HG02610 (cell line): ENCODE measurements at regions not wholly inside any gene's neighbourhood (a gene's known extent, or its start where the extent isn't known, plus 50 kb on each side); places are given as distances from the start of the nearest gene placed in this dataset.

Experiments
- ATAC-seq: cut with Tn5 transposase; IDR thresholded peaks from one replicate; pipeline ENCODE4 v1.9.1; 2021; ENCODE audit warnings: mild to moderate bottlenecking, moderate library complexity; ENCODE audit not compliant: unreplicated experiment

GRCh38 chr11:104462341-104462740 is 298.4 kb upstream of the PDGFD start:
- ATAC-seq, result no peak

GRCh38 chr11:104451197-104451893 is 287.4 kb upstream of the PDGFD start:
- no peak for ATAC-seq

DNA sequence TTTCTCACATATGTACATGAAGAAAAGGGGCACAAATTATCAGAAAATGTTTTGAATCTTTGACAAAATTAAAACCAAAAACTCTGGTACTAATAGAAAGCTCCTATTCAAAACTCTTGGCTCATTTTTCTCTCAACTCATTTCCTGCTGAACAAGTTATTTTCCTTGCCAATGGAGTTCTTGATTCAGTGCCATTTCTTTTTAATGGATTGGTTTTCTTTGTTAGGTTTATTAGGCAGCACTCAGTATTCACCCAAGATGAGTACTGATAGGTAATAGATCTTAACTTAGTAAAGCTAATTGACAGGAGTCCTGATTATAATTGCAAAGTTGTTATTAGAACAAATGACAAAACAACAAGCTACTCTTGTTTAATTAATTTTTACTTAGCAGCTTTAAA is 279.4 kb upstream of the PDGFD start:
- no peak for ATAC-seq

DNA sequence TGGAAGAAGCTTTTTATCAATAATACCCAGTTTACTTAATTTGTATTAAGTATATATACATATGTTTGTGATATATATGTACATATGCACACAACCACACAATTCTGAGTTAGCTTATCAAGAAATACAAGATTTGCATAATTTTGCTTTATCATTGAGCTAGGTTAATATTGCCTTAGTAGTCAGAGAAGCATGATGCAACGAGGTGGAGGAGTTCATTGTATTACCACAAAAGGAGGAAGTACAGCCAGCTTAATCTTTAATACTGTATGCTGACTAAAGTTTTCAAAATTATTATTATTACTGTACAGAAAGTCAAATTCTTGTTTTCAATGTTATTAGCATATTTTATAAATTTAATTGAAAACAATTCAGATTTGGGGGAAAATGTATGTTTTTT is 278.4 kb upstream of the PDGFD start:
- no peak for ATAC-seq

GRCh38 chr11:104435494-104435893 is 271.5 kb upstream of the PDGFD start:
- ATAC-seq, result no peak

- ATAC-seq, result no peak
Measured at GRCh38 chr11:104433751-104434150, 269.8 kb upstream of the PDGFD start.

DNA sequence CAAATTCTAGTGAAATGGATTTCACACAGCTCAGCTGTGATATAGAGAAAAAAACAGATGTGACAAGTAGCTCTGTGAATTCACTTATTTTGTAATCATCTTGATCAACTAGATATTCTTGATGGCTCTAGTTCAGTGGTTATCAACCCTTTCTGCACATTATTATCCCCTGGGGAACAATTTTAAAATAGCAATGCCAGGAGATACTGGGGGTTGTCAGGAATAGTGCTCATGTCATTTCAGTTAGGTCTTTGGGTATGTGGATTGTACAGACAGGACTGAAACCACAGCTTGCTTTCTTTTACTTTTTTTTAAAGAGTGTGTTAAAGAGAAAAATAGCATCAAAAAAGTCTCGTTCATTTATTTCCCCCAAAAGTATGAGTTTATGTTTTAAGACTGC is 269.0 kb upstream of the PDGFD start:
- no peak for ATAC-seq

DNA sequence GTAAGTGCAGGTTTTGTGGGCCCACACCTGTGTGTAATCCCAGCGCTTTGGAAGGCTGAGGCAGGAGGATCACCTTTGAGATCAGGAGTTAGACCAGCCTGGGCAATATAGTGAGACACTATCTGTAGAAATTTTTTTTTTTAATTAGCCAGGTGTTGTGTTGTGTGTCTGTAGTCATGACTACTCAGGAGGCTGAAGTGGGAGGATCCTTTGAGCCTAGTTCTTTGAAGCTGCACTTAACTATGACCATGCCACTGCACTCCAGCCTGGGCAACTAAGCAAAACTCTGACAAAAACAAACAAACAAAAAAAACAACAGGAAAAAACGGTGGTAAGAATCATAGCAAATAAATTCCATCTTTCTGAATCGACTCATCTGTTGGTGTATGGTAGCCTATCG is 268.6 kb upstream of the PDGFD start:
- no peak for ATAC-seq

GRCh38 chr11:104422324-104422944 is 258.5 kb upstream of the PDGFD start:
- ATAC-seq, result no peak

- ATAC-seq, result no peak
Measured at GRCh38 chr11:104410336-104410735, 246.4 kb upstream of the PDGFD start.

GRCh38 chr11:104408630-104409029 is 244.7 kb upstream of the PDGFD start:
- no peak for ATAC-seq

DNA sequence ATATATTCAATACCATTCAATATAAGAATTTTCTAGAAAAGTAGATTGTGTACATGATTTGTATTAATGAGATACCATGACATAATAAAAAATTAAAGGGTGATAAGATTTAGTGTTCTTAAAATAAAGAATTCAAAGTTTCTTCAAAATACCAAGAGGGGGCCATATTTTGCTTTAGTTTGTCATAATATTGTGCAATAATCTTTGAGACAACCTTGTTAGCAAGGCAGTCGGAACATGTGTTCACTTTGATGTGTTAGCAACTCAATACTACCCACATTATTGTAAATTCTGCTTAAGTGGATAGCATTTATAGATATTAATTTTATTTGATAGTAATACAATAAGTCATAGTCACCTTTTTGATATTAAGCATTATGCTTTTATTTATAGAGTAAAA is 241.3 kb upstream of the PDGFD start:
- ATAC-seq, result no peak

GRCh38 chr11:104404231-104405175 is 240.6 kb upstream of the PDGFD start:
- no peak for ATAC-seq

- ATAC-seq, result peak; percentile 43
Measured at GRCh38 chr11:104402812-104403521, 239.0 kb upstream of the PDGFD start.

DNA sequence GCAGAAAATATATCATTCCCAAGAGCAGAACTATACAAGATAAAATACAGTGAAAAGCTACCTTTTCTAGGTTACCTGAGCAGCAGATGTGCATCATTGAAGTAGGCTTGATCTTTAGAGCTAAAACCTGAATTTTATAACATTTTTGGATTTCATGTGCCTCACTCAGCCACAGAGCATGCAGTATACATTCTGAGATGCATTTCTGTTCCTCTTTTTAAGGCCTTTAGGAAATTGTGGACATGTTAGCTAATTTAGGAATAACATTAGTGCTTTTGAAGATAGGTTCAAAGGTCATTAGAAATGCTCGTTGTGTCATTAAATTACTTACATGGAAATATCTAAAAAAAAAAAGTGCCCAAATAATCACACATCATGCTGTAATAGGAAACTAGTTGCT is 230.6 kb upstream of the PDGFD start:
- no peak for ATAC-seq

DNA sequence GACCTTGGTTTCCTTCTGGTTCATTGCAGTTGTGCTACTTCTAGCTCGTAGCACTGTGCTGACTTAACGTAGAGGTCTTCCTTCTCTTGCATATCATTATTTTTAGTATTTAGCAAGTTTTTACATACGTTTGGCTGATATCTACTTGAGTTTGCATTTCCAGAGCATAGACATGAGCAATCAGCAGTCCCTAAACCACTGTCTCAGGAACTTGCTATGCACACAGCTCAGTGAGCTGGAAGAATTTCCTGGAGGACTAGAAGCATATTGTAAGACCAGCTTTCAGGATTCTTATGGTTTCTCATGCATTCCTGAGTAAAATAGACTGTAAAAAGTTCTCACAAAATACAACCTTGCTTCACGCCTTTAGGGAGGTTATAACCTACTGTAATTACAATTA is 226.7 kb upstream of the PDGFD start:
- ATAC-seq, result no peak

- no peak for ATAC-seq
Measured at GRCh38 chr11:104385884-104386283, 221.9 kb upstream of the PDGFD start.

- ATAC-seq, result no peak
Measured at GRCh38 chr11:104380358-104380757, 216.4 kb upstream of the PDGFD start.

DNA sequence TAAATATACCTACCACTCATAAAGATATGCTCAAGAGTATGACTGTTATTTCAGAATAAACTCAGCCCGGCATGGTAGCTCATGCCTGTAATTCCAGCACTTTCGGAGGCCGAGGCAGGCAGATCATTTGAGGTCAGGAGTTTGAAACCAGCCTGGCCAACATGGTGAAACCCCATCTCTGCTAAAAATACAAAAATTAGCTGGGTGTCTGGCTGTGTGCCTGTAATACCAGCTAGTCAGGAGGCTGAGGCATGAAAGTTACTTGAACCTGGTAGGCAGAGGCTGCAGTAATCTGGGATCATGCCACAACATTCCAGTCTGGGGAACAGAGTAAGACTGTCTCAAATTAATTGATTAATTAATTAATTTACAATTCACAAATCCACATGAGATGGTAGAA is 208.2 kb upstream of the PDGFD start:
- ATAC-seq, result no peak

DNA sequence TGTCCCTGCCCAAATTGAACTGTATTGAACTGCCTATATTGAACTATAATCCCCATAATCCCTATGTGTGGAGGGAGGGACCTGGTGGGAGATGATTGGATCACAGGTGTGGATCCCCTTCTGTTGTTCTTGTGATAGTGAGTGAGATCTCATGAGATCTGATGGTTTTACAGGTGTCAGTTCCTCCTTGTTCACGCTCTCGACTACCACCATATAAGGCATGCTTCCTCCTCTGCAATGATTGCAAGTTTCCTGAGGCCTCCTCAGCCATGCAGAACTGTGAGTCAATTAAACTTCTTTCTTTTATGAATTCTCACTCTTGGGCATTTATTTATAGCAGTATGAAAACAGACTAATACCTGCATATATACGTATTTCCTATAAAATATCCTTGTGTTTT is 206.5 kb upstream of the PDGFD start:
- no peak for ATAC-seq

DNA sequence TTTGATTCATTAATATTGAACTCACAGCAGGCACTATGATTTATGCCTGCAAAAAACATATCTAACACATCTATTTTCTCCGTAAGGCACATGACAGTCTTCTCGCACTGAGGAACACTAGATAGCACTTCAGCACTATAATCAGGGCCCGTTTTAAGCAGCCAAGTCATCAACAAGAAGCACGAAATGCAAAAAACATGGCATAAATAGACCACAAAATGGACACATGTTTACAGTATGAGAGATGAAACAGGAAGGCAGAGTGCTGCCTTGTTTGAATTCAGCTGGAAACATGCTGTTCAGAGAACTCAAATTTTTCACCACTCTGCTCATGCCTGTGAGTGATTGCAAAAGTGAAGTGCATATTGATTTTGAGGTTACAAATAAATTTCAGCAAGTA is 205.8 kb upstream of the PDGFD start:
- ATAC-seq, result no peak
